ENCODE measurements at regions not wholly inside any gene's neighbourhood (a gene's known extent, or its start where the extent isn't known, plus 50 kb on each side); places are given as distances from the start of the nearest gene placed in this dataset.
A peak's percentile ranks its signal among the peaks of the same experiment; 100 is the strongest.
"Not testable (repeated sequence)": the region's sequence is repeated elsewhere in the genome, so short reads cannot be mapped to it uniquely, and the experiment has no call there.

- peak; percentile 34 for DNase-seq (ENCODE audit: low spot score)
Observed at GRCh38 chr13:79974935-79975650, 365.8 kb downstream of the SPRY2 start.

- DNase-seq (ENCODE audit: low spot score) = no peak
Observed at GRCh38 chr13:79973533-79973963, 367.4 kb downstream of the SPRY2 start.

- no peak for DNase-seq (ENCODE audit: low spot score)
Observed at GRCh38 chr13:79972066-79972569, 368.8 kb downstream of the SPRY2 start.

DNA sequence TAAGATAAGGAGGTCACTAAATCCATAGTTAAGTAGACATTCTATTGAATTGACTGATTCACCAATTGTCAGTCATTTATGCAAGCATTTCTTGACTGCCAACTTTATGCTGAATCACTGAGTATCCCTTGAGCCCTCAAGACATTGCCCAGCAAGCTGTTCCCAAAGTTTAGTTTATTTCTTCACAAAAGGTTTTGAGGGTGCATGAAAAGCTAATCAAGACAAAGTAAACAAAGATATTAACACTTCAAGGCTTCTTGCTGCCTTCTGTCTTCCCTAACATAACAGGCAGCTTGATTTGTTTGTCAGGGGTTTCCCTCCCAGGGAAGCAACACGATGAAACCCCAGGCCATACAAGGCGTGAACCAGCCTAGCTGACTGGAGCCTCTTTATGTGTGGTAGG lies 374.4 kb downstream of the SPRY2 start:
- DNase-seq (ENCODE audit: low spot score) = no peak

- no peak for DNase-seq (ENCODE audit: low spot score)
Observed at GRCh38 chr13:79966059-79966458, 374.9 kb downstream of the SPRY2 start.

- DNase-seq (ENCODE audit: low spot score) = no peak
Observed at GRCh38 chr13:79946556-79946955, 394.4 kb downstream of the SPRY2 start.

GRCh38 chr13:79943346-79944023 lies 397.4 kb downstream of the SPRY2 start:
- no peak for DNase-seq (ENCODE audit: low spot score)

DNA sequence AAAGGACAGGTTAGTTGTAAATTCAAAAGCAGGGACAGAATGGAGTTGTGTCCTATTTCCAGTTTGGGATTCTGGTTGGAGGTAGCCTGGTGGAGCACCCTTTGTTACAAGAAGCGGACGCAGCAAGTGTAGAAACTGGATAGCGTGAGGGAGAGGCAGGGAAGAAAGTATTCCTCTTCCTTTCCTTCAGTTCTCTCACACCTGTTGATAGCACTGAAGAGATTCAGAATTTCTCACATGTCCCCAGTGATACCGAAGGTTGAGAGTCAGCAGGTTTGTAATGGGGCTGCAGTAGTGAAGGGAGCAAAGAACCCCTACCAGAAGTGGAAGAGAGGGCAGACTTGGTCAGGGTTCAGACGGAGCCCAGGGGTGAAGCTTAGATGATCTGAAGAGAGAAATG lies 399.2 kb downstream of the SPRY2 start:
- DNase-seq (ENCODE audit: low spot score) = no peak

GRCh38 chr13:79939689-79940088 lies 401.2 kb downstream of the SPRY2 start:
- DNase-seq (ENCODE audit: low spot score) = no peak

DNA sequence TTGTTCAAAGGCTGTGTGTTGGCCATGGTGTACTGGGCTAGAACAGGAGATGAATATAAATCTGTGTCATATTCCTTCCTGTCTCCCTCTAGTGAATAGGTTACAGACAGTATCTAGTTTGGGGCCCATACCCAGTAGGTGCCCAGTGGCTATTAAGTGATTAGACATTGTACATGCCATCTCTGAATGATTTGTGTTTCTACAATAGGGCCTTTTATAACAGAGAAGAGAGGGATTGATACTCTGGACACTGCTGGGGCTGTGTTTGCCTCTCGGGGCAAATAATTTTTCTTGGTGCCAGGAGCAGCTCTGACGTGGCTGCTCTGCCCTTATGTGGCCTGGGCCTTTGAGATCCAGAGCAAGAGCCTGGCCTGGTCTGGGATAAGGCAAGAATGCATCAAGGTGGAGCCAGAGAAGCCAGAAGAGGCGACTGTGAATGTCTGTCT lies 403.1 kb downstream of the SPRY2 start:
- no peak for DNase-seq (ENCODE audit: low spot score)

GRCh38 chr13:79937311-79937710 lies 403.6 kb downstream of the SPRY2 start:
- no peak for DNase-seq (ENCODE audit: low spot score)

DNA sequence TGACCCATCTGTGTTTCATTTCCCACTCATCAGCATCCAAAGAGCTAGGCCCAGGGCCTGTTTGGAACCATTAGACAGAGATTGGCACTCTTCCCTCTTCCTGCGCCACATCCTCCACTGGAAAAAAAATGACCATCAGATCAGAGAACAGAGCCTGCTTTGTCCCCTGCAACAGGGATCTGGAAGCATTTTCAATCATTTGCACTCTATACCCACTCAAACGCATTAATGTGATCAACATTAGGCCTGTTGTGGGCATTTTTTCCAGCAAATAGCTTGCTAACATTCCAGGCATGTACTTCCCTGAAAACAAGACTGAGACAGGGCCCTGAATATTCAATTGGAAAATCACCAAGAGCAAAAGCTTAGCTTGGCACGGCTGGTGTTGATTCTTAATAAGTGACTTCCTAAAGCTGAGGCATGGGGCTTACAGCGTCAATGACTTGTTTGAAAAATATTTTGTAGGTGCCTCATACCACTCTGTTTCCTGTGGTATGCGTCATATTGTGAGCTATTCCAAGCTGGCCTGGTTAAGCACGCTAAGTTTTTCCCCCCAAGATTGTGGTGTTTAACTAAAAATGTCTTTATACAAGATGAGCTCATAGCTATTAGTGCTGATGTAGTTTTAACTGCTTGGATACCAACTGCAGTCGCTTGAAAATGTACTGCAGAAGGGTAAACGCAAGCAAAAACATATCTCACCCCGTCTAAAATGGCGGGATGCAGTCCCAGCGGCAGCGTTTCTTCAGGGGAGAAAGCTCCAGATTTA lies 404.4 kb downstream of the SPRY2 start:
- peak; percentile 41 for DNase-seq (ENCODE audit: low spot score)

GRCh38 chr13:79935121-79935520 lies 405.8 kb downstream of the SPRY2 start:
- DNase-seq (ENCODE audit: low spot score) = no peak

DNA sequence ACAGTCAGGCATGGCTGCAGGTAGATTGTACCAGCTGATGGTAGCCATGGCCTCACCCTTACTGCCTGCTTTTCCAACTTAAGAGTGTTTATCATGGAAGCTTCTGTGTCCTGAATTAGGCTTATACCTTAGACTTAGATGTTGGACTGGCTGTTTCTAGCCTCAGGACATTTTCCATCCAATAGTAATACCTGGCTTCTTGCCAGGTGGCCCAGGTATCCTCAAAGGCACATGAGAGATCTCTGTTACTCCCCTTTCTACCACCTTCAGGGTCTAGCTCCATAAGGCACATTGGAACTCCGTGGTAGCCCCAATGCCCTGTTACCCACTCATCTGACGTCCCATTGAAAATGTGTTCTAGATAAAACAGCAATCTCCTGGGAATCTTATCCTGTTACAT lies 407.5 kb downstream of the SPRY2 start:
- DNase-seq (ENCODE audit: low spot score) = no peak

DNA sequence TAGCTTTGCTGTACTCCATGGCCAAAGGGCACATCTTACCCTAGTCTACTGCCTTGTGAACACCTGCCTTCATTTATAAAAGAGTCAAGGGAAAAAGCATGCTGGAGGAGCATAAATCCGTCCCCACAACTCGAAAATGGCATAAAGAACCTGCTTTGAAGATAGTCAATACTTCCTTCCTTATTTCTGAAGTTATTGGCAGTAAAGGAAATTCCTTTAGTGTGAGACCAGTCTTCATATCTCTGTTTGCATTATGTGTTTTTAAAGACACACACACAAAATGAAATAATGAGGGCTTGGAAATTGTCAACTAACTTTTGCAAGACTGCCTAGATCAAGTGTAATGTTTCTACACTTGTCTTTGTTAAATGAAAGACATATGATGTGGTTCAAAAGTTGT lies 408.4 kb downstream of the SPRY2 start:
- no peak for DNase-seq (ENCODE audit: low spot score)

- not testable (repeated sequence) for DNase-seq (ENCODE audit: low spot score)
Observed at GRCh38 chr13:79923973-79924556, 416.9 kb downstream of the SPRY2 start.

GRCh38 chr13:79919091-79919490 lies 421.8 kb downstream of the SPRY2 start:
- DNase-seq (ENCODE audit: low spot score) = no peak

DNA sequence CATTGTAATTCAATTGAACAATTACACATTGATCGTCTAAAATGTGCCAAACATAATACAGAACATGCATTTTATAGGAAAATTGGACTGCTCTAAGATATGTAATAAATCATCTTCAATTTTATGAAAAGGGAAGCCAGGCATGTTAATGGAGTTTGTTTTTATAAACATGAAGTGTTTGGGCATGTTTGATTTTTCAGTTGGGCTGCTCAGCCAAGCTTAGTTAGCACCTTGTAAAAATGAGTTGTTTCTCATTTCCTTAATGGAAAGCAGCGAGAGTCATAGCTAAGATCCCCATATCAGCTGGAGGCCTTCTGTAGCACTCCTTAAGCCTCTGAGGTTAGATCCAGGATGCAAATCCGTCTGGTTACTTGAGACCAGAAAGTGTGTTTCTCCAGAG lies 422.3 kb downstream of the SPRY2 start:
- DNase-seq (ENCODE audit: low spot score) = no peak

DNA sequence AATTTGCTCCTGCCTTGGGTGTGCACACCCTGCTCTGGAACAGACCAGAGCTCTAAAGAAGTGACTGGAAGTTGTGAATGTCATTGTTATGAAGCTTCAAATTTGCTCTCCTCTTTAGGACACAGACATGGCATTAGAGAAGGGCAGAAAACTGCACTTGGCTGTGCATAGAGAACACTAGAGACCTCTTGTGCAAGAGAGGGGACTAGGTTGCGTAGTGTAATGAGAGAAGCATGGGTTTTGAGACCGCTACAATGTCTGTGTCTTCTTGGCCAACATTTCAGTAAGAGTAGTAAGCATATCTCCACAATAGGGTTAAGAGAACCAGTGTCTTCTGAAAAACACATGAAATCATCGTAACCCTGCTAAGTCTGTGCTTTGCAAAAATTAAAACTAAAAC lies 423.3 kb downstream of the SPRY2 start:
- DNase-seq (ENCODE audit: low spot score) = no peak

GRCh38 chr13:79915114-79915811 lies 425.7 kb downstream of the SPRY2 start:
- DNase-seq (ENCODE audit: low spot score) = no peak

GRCh38 chr13:79913141-79913827 lies 427.6 kb downstream of the SPRY2 start:
- no peak for DNase-seq (ENCODE audit: low spot score)
